GM18519 (cell line): ENCODE measurements at regions not wholly inside any gene's neighbourhood (a gene's known extent, or its start where the extent isn't known, plus 50 kb on each side); places are given as distances from the start of the nearest gene placed in this dataset.
"Not testable (repeated sequence)": the region's sequence is repeated elsewhere in the genome, so short reads cannot be mapped to it uniquely, and the experiment has no call there.

ENCODE experiments used
- ATAC-seq: cut with Tn5 transposase; IDR thresholded peaks from one replicate; pipeline ENCODE4 v1.9.1; 2021; ENCODE audit warnings: mild to moderate bottlenecking, moderate library complexity; ENCODE audit not compliant: unreplicated experiment, low FRiP score

GRCh38 chr10:105605104-105605503 lies 964.0 kb downstream of the SORCS3 start:
- ATAC-seq = no peak

GRCh38 chr10:105598207-105598606 lies 957.1 kb downstream of the SORCS3 start:
- no peak for ATAC-seq

GRCh38 chr10:105597312-105597711 lies 956.2 kb downstream of the SORCS3 start:
- ATAC-seq = no peak

- no peak for ATAC-seq
These were observed 955.7 kb downstream of the SORCS3 start for GRCh38 chr10:105596749-105597148.

DNA sequence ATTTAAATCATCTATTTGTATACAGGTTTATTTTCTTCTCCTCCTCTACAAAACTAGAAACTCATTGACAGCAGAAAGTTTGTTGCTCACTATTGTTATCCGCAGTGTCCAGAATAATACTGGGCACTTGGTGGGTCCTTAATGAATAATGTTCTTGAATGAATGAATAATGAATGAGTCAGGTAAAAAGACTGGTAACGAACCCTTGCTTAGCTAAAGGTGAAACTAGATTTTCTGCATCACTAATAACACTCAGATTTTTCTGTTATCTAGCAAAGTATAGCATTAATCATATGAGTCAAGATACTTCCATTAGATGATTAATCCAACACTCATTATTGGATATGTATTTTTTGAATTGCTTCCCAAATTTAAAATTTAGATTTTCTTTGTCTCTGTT lies 953.2 kb downstream of the SORCS3 start:
- ATAC-seq = no peak

- no peak for ATAC-seq
These were observed 951.4 kb downstream of the SORCS3 start for GRCh38 chr10:105592468-105592867.

DNA sequence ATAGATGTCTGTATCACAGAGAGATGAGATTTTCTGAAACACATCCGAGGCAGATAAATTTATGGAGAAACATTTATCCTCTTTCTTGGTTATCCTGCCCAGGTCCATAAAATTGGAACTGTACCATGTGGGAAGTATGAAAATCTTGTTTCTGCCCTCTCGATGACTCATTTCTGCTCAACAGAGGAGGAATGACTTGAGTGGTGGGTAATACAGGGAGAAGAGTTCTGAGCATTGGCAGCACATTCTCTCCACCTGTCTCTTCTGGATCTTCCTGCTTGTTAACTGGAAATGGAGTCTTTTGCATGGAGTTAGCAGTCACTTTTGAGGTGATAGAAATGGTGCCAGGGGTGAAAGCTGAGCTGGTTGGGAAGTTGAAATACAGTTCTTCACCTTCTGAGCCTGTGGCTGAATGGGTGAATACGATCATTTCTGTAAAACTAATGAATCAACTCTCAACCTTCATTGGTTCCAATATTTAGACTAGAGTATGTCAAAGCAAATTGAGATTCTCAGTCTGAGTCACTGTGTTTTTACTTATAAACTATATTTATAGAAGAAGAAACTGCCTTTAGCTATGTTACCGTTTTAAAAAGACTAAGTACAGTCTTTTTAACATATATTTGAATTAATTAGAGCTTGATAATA lies 945.5 kb downstream of the SORCS3 start:
- ATAC-seq = no peak

GRCh38 chr10:105585753-105586152 lies 944.7 kb downstream of the SORCS3 start:
- no peak for ATAC-seq

DNA sequence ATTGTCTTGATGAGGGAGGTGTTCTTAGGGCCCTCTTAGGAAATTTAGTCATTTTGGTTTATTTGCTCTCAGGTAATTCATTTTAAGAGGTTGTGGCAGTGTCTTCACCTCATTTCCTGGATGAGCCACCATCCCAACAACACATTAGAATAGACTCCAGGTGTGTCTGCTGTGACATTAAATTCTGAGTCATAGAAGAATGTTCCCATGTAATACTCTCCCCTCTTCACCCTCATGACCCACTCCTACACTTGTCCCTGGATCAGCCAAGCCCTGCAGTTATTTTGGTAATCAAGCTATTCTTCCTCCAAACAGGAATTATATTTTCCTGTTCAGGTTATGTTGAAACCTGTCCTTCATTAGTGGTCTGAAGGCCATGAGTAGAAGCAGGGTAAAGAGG lies 944.1 kb downstream of the SORCS3 start:
- no peak for ATAC-seq

DNA sequence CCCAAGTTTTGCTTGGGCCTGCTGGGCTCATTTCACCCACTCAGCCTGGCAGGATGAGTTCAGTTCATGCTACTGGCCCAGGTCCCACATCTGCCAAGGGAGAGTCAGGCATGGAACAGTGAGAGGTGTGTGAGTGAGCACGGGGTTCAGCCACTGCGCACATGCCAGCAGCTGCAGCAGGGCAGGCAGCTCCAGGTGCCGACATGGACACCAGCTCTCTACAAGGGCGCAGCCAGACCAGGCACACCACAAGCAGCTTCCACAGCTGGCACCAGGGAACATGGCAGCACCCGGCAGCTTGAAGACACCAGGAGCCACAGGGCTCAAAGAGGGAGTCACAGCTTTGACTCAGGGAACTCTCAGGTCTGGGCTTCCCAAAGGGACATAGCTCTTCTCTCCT lies 938.0 kb downstream of the SORCS3 start:
- no peak for ATAC-seq

DNA sequence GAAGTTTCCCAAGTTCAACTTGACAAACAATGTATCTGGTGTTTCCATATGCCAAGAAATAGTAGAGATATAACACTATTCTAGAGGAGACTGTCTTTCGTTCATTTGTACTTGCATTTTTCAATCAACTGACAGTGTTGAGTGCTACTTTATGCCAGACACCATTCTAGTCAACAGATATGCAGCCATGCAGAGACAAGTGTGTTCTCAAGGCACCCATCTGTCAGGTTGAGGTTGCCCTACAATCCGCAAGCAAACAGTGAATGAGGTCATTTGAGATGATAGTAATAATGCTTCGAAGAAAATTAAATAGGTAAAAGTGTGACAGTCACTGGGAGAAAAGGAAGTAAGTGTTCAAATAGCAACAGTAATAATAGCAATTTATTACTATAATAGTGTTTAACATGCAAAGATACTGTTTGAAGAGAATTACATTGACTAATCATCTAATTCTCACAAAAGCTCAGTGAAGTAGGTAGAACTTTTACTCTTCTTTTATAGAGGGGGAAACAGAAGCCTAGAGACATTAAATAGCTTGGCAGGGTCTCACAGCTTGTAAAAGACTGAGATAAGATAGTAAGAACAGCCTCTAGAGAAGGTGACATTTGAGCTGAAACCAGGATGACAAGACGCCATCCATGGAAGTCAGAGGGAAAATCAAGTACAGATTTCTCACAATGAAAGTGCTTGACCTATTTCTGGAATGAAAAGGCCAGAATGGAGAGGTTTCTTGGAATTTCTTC lies 936.9 kb downstream of the SORCS3 start:
- no peak for ATAC-seq

GRCh38 chr10:105559333-105560097 lies 918.4 kb downstream of the SORCS3 start:
- no peak for ATAC-seq

GRCh38 chr10:105550453-105550852 lies 909.4 kb downstream of the SORCS3 start:
- not testable (repeated sequence) for ATAC-seq

DNA sequence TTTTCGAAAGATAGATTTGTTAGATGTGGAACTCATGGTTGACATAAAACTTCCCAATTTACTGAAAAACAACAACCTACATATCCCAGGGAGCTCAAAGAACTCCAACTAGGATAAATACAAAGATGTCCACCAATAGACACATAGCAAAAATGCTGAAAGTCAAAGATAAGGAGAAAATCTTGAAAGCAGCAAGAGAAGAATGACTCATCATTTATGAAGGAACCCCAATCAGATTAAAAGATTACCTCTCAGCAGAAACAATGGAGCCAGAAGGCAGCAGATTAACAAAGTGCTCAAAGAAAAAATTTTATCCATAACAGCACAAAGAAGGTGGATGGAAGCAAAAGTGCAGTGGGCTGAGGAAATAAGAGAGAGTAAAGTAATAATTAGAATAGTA lies 908.6 kb downstream of the SORCS3 start:
- ATAC-seq = no peak

DNA sequence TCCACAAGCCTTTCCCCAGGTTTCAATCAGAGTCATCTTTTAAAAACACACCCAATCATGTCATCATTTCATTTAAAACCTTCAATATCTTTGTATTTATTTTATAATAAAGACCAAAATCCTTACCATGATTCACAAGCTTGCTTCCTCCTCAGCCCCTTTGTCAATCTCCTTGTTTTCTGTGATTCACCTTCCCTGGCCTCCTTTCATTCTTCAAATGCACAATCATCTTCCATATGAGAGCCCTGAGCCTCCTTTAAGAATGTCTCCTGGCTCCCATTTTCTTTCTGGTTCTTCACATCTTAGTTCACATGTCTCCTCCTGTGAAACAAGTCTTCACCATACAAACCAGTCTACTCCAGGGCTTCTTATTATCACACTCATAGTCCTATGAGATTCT lies 904.0 kb downstream of the SORCS3 start:
- no peak for ATAC-seq

- ATAC-seq = no peak
These were observed 899.3 kb downstream of the SORCS3 start for GRCh38 chr10:105540381-105540780.

DNA sequence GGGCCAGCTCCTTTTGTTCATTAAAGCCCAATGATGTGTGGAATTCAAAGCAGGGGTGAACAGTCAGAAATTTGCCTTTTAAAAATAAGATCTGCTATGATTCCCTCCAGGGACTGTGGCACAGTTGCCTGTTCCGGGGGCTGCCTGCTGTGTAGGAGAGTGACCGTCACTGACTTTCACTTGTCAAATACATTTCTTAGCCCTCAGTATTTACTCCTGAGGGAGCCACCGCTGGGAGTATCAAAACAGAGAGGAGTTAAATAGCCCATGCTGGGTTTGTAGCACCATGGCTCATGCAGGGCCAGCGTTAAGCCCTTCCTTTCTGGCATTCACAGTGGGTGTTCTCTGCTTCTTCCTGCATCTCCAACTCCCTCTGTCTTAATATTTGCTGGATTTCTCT lies 897.8 kb downstream of the SORCS3 start:
- ATAC-seq = no peak

GRCh38 chr10:105535478-105535877 lies 894.4 kb downstream of the SORCS3 start:
- ATAC-seq = no peak

DNA sequence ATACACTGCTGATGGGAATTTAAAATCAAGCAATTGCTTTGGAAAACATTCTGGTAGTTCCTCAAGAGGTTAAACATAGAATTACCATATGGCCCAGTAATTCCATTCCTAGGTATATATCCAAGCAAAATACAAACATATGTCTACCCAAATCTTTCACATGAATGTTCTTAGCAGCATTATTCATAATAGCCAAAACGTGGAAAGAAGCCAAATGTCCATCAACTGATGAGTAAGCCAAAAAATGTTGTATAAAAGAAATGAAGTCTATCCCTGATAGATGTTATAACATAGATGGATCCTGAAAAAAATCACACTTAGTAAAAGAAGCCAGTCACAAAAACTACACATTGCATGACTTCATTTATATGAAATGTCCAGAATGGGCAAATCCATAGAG lies 893.0 kb downstream of the SORCS3 start:
- no peak for ATAC-seq

DNA sequence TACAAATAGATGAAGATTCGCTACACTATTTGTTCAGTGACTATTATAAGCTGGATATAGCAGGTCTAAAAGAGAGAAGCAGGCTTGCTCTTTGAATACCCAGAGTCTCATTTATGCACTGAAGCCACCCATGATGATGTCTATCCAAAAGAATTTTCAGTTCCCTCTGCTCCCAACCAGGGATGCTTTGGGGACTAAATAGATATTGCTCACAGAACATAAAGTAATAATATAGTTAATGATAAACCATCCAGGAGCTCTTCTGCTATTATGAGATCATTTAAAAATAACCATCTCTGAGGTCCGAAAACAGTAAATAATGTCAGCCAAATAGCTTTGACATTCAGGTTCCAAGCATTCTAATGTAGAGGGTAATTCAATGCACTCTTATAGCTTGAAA lies 875.4 kb downstream of the SORCS3 start:
- no peak for ATAC-seq

- no peak for ATAC-seq
These were observed 873.0 kb downstream of the SORCS3 start for GRCh38 chr10:105514106-105514505.

- ATAC-seq = no peak
These were observed 868.4 kb downstream of the SORCS3 start for GRCh38 chr10:105509517-105509916.
